GM13977 (cell line): ENCODE measurements at regions not wholly inside any gene's neighbourhood (a gene's known extent, or its start where the extent isn't known, plus 50 kb on each side); places are given as distances from the start of the nearest gene placed in this dataset.

Source experiments
- DNase-seq: peaks from one replicate; pipeline ENCODE4 v3.0.0; 2012; ENCODE audit warnings: low spot score
- CTCF ChIP-seq: IDR thresholded peaks from 2 replicates; pipeline ENCODE4 v1.5.1; 2012; ENCODE audit warnings: mild to moderate bottlenecking, control low read depth; ENCODE audit not compliant: insufficient read depth; ENCODE audit errors: extremely low read depth, missing control alignments
- in situ Hi-C: fragments of 300-500 bp; cut with MboI; formaldehyde crosslinking; loops from one replicate; pipeline ENCODE4 v1.12.0; 2022; ENCODE audit warnings: low sequenced_read_pairs, low pct_unique_long_range_greater_than_20kb, mixed read lengths, inconsistent platforms; ENCODE audit not compliant: unreplicated experiment

DNA sequence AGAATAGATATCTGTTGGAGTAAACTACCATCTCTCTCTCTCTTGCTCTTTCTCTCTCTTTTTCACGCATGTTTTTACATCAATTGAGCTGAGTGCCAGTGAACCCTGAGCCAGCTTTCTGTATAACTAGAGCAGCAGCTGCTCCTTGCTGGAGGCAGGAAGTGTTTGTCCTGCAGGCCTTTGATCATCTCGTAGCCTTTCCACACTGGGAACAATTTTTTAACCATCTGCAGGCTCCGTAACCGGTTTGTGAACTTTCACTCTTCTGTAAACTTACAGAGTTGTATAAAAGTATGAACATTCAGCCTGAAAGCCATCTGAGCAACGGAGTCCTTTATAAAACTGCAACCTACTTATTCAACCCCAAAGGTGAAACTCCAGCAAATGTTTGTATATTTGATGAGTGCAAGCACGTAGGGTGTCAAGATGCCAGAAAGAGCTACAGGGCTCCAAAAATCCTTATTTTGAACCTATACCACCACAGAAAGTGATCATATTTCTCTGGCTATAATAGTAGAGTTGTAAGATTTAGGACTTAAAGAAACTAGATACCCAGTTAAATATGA lies 162.8 kb upstream of the NFE2L3 start:
- no peak for DNase-seq
- TF ChIP-seq CTCF = no peak
- in situ Hi-C loops = loop anchor here (10.0 kb wide), 1 partner anchor 66 kb away; no protein-coding TSS in a partner anchor

- in situ Hi-C loops = no loop called here
- TF ChIP-seq CTCF = no peak
- no peak for DNase-seq
Observed at GRCh38 chr7:25994433-25994994, 157.5 kb upstream of the NFE2L3 start.

- no peak for TF ChIP-seq CTCF
- DNase-seq = no peak
Observed at GRCh38 chr7:25995216-25995615, 156.8 kb upstream of the NFE2L3 start.

DNA sequence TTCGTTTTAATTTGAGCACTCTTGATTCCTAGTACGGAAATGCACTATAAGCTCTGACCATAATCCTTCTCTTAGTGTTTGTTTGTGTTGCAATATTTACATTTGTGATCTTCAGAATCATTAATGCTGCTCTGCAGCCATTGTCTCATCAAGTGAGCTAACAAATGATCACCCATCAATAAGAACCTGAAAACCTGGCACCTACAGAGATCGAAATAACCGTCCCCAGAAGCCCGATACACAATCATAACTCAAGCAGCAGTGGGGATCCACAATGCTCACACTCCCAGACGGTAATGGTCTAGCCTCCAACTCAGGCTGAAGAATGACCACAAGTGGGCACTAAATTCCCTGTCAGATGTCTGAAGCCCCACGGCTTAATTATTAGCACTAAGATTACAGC lies 156.0 kb upstream of the NFE2L3 start:
- TF ChIP-seq CTCF = no peak
- no peak for DNase-seq
- in situ Hi-C loops = no loop called here

More at GRCh38 chr7:25995216-25995615, 156.8 kb upstream of the NFE2L3 start:
- in situ Hi-C loops = no loop called here

- TF ChIP-seq CTCF = no peak
- no peak for DNase-seq
- in situ Hi-C loops = no loop called here
Observed at GRCh38 chr7:25998499-25998898, 153.5 kb upstream of the NFE2L3 start.

- DNase-seq = no peak
- TF ChIP-seq CTCF = no peak
- in situ Hi-C loops = no loop called here
Observed at GRCh38 chr7:26000841-26001240, 151.2 kb upstream of the NFE2L3 start.
